ENCODE measurements at regions not wholly inside any gene's neighbourhood (a gene's known extent, or its start where the extent isn't known, plus 50 kb on each side); places are given as distances from the start of the nearest gene placed in this dataset.

DNA sequence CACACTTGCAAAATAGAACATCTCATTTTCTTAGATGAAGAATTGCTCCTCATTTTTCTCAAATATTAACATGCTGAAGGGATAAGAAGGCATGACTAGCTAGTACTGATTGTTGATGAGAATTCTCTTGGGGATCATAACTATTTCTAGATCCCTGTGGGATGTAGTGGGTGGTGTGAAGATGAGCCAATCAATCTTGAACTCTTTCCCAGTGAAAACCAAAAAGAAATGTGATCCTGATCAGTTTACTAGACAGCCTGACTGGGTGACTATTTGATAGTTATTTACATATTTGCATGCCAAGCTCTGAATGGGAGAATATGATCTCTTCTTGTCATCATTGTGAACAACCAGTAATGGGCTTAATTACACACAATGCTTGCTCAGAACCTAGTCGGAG is 63.7 kb downstream of the ZIC1 start:
- TF ChIP-seq POLR2A (IDR thresholded peaks at IDR 0.05; ENCODE audit: low read depth) (no peak), POLR2AphosphoS5 (IDR thresholded peaks at IDR 0.05) (no peak), EP300 (IDR thresholded peaks at IDR 0.05) (no peak)
- TF ChIP-seq, protein P1, sequence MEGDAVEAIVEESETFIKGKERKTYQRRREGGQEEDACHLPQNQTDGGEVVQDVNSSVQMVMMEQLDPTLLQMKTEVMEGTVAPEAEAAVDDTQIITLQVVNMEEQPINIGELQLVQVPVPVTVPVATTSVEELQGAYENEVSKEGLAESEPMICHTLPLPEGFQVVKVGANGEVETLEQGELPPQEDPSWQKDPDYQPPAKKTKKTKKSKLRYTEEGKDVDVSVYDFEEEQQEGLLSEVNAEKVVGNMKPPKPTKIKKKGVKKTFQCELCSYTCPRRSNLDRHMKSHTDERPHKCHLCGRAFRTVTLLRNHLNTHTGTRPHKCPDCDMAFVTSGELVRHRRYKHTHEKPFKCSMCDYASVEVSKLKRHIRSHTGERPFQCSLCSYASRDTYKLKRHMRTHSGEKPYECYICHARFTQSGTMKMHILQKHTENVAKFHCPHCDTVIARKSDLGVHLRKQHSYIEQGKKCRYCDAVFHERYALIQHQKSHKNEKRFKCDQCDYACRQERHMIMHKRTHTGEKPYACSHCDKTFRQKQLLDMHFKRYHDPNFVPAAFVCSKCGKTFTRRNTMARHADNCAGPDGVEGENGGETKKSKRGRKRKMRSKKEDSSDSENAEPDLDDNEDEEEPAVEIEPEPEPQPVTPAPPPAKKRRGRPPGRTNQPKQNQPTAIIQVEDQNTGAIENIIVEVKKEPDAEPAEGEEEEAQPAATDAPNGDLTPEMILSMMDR (IDR thresholded peaks at IDR 0.05) = no peak
